WTC11 (cell line): ENCODE measurements at regions not wholly inside any gene's neighbourhood (a gene's known extent, or its start where the extent isn't known, plus 50 kb on each side); places are given as distances from the start of the nearest gene placed in this dataset.

Experiments used
- CBFB ChIP-seq: sonication (generic); formaldehyde crosslinking; IDR thresholded peaks from 2 replicates; pipeline ENCODE4 v1.8.1; 2022; ENCODE audit warnings: mild to moderate bottlenecking, low read depth, missing genetic modification reagents
- CTCF ChIP-seq: fragments of 200-600 bp; IDR thresholded peaks from 2 replicates; pipeline ENCODE4 v1.8.0; 2022; ENCODE audit warnings: antibody characterized with exemption
- GABPB1 ChIP-seq: sonication (generic); formaldehyde crosslinking; IDR thresholded peaks from 2 replicates; pipeline ENCODE4 v1.8.1; 2023; ENCODE audit warnings: mild to moderate bottlenecking, missing genetic modification reagents
- NFE2L1 ChIP-seq: sonication (generic); formaldehyde crosslinking; IDR thresholded peaks from 2 replicates; pipeline ENCODE4 v1.8.1; 2023; ENCODE audit warnings: missing genetic modification reagents
- NR2C2 ChIP-seq: sonication (generic); formaldehyde crosslinking; IDR thresholded peaks from 2 replicates; pipeline ENCODE4 v1.8.0; 2022; ENCODE audit warnings: mild to moderate bottlenecking, missing genetic modification reagents
- NR3C1 ChIP-seq: sonication (generic); formaldehyde crosslinking; conservative IDR thresholded peaks from 2 replicates; pipeline ENCODE4 v1.8.1; 2023; ENCODE audit warnings: low read depth, mild to moderate bottlenecking, missing genetic modification reagents
- SMAD4 ChIP-seq: sonication (generic); formaldehyde crosslinking; IDR thresholded peaks from 2 replicates; pipeline ENCODE4 v1.8.0; 2022; ENCODE audit warnings: mild to moderate bottlenecking, missing genetic modification reagents
- TF ChIP-seq, protein P1 (sequence below): sonication (generic); formaldehyde crosslinking; IDR thresholded peaks from 2 replicates; pipeline ENCODE4 v1.8.1; 2022; ENCODE audit warnings: low read depth, mild to moderate bottlenecking, moderate library complexity, missing genetic modification reagents, borderline replicate concordance
- TF ChIP-seq, protein P2 (sequence below): sonication (generic); formaldehyde crosslinking; IDR thresholded peaks from 2 replicates; pipeline ENCODE4 v1.8.1; 2022; ENCODE audit warnings: low read depth, missing genetic modification reagents, borderline replicate concordance

DNA sequence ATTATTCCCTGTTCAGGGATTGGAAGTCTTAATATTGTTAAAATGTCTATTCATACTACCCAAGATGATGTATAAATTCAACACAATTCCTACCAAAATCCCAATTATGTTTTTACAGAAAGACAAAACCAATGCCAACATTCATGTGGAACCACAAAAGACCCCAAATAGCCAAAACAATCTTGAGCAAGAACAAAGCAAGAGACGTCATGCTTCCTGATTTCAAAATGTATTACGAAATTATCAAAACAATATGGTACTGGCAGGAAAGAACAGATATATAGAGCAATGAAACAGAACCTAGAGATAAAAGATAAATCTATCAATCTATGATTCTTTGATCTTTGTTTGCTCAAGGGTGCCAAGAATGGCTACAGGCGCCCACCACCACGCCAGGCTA, 237.9 kb downstream of the TAF11L14 start:
- TF ChIP-seq CTCF (no peak), NR2C2 (CRISPR knock-in tag) (no peak), NFE2L1 (CRISPR knock-in tag) (no peak), SMAD4 (CRISPR knock-in tag) (no peak), GABPB1 (CRISPR knock-in tag) (no peak), NR3C1 (CRISPR knock-in tag) (no peak), CBFB (no peak)
- TF ChIP-seq, protein P1, sequence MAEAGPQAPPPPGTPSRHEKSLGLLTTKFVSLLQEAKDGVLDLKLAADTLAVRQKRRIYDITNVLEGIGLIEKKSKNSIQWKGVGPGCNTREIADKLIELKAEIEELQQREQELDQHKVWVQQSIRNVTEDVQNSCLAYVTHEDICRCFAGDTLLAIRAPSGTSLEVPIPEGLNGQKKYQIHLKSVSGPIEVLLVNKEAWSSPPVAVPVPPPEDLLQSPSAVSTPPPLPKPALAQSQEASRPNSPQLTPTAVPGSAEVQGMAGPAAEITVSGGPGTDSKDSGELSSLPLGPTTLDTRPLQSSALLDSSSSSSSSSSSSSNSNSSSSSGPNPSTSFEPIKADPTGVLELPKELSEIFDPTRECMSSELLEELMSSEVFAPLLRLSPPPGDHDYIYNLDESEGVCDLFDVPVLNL (CRISPR knock-in tag): no peak
- TF ChIP-seq, protein P2, sequence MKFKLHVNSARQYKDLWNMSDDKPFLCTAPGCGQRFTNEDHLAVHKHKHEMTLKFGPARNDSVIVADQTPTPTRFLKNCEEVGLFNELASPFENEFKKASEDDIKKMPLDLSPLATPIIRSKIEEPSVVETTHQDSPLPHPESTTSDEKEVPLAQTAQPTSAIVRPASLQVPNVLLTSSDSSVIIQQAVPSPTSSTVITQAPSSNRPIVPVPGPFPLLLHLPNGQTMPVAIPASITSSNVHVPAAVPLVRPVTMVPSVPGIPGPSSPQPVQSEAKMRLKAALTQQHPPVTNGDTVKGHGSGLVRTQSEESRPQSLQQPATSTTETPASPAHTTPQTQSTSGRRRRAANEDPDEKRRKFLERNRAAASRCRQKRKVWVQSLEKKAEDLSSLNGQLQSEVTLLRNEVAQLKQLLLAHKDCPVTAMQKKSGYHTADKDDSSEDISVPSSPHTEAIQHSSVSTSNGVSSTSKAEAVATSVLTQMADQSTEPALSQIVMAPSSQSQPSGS (CRISPR knock-in tag): no peak
